CD4-positive, alpha-beta T cell treated with Interleukin-4 for 1 hour (primary cell): ENCODE measurements at regions not wholly inside any gene's neighbourhood (a gene's known extent, or its start where the extent isn't known, plus 50 kb on each side); places are given as distances from the start of the nearest gene placed in this dataset.
"Not testable (repeated sequence)": the region's sequence is repeated elsewhere in the genome, so short reads cannot be mapped to it uniquely, and the experiment has no call there.

Experiments
- DNase-seq, 2 donors: peaks; one replicate each; pipeline ENCODE4 v3.0.0-alpha.2; 2020 to 2022

DNA sequence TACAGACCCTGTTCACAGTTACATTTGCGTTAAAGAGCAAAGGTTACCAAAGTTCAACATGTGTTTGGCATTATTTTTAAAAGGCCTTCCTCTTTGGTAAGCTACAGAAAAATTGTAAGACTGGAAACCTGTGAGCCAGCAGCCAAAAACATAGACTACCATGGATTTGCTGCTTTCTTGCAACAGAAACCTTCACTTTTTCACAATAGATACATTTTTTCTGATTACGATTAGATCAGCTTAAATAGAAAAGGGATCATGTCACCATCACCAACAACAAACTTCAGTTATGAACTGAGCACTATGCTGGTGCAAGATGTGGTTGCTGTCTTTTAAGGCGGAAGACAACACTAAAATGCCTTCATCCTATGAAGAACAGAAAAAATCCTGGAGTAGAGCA is 112.3 kb upstream of the MARCKS start:
- no peak for DNase-seq

DNA sequence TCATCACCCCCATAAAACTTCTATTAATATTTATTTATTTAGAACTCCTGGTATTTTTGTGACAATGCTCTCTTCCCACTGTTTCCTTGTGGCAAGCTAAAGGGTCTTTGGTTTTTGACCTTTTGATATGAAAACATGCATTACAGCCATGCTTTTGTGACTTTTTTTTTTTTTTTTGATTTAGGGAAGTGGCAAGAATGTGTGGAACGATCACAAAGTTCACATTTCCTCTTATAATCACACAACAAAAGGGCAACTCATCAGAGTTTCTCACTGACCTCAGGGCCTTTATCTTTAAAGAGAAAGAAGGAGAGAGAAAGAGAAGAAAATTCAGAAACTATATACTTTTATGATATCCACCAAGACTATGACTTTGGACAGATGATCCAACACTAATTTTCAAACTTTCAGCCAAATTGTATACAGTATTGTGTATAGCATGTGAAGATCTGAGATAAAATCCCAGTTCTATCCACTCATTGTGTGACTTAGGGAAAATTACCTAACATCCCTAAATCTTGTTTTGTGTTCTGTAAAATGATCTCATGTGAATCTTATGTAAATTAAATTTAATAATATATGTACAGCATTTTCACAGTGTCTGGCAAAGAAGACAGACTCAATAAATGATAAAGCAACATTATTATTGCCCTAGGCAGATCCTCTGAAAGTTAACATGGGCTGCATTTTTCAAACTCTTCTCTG is 106.8 kb upstream of the MARCKS start:
- no peak for DNase-seq

DNA sequence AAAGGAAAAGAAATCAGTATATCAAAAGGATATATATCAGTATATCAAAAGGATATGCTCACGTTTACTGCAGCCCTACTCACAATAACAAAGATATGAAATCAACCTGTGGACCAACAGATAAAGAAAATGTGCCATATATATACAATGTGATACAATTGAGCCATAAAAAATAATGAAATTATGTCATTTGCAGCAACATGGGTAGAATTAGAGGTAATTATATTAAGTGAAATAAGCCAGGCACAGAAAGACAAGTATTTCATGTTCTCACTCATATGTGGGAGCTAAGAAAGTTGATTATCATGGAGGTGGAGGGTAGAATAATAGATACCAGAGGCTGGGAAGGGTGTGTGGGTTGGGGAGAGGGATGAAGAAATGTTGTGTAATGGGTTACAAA is 102.9 kb upstream of the MARCKS start:
- DNase-seq, result no peak

DNA sequence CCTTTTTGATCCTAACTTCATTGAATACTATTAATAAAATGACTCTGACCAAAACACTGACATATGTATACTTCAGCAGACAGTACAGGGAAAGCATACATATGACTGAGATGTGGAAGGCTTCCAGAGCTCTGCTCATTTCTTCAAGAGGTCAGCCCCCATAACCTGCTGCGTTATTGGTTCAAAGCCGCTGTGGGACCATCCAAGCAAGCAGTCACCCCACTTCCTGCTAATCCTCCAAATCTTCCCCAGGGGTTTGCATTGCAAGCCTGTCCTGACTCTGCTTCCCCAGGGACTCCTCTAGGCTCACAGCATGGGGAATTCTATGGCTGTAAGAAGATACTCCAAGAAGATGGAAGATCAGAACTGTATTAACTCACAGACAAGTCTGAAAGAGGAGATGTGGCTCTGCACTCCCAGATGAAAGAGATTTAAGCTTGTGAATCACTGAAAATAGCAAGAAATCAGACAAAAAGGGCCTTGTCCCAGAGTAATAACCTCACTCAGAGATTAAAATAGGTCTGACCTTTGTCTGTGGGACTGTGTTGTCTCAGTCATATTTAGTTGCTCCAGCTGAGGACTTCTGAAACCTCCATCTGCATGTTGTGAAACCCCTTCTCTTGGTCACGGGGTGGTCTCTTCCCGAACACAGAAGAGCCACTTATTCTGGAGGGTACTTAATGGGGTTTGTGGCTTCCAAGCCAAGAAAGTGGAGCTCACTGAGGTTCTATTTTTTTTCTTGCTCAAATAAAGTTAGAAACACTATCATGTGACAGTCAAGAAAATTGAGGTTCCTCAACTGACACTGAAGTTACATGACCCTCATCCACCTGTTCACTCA is 101.5 kb upstream of the MARCKS start:
- DNase-seq, result no peak

DNA sequence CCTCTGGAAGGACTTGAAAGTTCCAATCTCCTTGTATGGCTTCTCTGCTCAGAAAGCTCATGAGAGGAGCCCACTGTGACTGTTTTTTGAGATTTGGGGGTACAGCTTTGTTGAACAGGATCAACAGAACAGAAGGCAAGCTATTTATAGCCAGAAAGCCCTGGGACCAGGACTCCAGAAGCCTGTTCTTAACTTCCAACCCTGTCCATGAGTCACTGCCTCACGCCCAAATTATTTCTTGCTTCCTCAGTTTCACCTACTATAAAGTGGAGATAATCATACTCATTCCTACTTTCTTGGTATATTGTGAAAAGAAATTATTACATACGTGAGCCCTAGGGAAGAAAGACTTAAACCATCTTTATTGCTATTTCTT is 100.9 kb upstream of the MARCKS start:
- no peak for DNase-seq

DNA sequence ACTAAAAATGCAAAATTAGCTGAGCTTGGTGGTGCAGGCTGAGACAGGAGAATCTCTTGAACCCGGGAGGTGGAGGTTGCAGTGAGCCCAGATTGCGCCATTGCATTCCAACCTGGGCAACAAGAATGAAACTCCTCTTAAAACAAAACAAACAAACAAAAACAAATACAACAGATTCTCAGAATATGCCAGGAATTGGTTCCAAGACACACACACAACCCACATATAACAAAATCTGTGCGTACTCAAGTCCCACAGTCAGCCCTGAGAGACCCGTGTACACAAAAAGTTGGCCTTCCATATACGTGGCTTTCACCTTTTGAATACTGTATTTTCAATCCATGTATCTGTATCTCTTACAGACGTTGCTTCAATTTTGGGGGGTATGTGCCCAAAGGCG is 98.9 kb upstream of the MARCKS start:
- no peak for DNase-seq

DNA sequence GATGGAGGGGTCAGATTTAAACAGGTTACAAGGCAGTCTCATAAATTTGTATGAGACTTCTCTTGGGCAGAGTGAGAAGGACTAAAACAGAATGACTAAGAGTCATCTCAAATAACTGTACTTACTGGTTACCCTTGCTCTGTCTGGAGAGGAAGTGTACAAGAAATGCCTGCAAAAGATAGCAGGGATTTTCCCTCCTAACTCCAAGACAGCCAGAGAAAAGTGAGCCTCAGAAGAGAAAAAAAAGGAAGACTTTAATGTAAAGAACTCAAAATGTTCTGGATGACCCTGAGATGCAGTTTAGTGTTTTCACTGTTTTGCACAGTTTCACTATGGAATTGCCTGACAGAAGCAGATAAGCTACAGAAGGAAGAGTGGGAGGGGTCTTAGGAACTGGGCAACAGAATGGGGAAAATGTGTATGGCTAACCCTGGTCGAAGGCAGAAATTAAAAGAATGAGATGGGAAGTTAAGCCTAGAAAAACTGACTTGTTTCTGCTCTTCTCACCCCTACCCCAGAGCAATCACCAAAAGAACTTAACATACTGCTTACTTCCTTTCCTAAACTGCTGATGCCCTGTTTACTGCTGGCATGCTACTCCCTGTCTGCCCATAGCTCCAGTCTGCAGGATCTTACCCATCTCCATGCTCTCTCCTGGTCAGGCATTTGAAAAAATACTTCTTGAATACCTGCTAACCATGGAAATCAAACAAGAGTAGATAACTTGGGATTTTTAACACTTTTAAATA is 98.1 kb upstream of the MARCKS start:
- no peak for DNase-seq

DNA sequence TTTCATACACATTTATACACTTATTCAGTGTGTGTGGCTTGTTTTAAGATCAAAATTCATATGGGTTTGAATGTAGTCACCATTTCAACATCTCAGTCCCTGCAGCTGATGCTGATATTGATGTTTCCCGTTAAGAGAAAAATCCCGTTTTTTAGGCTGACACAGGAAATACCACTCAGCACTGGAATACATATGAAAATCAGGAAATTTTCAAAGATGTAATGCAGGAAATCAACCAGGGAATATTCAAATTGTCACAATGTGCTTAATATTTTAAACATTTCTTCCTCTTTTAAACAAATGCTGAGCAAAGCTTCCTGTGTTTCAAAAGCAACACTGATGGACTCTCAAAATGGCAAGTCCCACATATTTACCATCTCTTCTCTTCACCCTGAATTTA is 94.5 kb upstream of the MARCKS start:
- DNase-seq, result no peak

DNA sequence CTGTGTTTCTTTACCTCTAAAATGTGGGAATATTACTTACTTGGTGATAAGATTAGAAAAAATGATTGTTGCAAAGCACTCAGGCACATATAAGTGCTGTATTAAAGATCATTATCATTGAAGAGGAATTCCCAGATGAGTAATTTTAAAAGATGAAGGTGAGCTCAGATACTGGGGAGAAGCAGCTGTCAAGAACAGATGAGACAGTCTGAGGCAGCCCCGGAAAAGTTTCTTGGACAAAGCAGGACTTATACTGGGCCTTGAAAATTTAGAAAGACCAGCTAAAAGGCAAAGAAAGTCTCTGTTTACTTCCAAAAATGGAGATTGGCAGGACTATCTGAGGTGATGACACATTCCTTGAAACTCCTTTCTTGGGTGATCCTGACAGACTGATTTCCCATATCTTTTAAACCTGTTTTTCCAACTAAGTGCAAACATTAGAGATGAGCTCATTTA is 93.8 kb upstream of the MARCKS start:
- DNase-seq, result no peak

DNA sequence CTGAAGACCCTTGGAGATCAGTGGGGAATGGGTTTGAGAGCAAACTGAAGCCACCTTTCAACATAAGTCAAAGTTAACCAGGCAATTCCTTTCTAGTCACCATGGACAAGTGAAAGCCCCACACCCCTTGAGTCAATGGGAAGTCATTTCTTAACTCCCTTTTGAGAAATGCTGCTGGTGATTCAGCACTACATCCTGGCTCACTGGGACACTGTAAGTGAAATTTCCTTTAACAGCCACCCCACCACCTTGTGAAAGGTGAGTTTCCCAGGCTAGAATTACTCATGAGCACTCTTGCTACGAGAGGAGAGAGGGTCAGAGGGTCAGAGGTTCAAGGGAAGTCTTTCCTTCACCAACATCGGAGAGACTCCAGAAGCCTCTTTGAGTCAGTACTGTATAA is 93.3 kb upstream of the MARCKS start:
- DNase-seq, result peak in 1 of 2 donors; percentile 57

DNA sequence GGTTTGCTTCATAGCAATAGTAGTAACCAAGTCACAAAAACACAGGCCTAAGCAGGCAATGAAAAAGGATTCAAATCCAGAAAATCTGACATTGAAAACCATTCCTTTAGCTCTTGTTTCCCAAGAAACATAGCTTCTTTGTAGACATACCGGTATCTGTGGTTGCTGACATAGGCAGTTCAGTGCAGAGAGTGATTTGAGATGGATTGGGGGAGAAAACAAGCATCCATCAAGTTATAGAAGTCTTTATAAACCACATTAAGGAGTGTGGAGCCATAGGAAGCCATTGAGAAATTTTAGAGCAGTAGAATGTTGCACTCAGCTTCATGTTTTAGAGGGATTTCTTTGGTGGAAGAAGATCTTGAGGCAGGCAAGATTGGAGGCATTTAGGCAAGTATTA is 91.2 kb upstream of the MARCKS start:
- no peak for DNase-seq

DNA sequence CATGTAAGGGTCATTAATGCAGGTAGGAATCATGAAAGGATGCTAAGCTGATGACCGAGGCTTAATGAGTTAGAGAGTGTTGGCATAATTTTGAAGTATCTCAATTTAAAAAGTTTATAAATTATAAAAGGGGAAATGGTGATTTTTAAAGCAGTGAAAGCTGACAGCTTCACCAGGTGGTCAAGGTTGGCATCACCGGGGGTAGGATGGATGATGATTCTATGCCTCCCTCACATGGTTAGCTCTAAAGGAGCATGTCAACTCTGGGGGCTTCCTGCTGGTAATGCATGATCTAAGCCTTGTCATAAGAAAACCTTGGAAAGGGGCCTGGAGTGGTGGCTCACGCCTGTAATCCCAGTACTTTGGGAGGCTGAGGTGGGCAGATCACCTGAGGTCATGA is 89.2 kb upstream of the MARCKS start:
- no peak for DNase-seq

DNA sequence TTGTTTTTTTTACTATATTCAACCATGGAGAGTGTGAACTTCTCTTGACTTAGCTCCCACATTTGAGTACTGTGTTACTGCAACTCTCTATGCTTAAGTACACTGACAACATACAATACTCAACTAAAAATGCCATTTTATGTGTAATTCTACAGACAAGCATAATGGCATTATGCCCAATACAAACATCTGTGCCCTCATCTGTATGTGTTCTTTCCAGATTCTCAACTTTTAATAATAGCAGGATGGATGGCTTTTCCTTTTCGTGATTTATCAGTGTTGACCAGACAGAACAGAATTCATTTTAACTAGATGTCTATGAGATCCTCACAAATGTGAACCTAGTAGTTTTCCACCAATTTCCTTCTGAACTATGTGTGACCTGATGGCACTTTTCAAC is 84.2 kb upstream of the MARCKS start:
- DNase-seq, result no peak

DNA sequence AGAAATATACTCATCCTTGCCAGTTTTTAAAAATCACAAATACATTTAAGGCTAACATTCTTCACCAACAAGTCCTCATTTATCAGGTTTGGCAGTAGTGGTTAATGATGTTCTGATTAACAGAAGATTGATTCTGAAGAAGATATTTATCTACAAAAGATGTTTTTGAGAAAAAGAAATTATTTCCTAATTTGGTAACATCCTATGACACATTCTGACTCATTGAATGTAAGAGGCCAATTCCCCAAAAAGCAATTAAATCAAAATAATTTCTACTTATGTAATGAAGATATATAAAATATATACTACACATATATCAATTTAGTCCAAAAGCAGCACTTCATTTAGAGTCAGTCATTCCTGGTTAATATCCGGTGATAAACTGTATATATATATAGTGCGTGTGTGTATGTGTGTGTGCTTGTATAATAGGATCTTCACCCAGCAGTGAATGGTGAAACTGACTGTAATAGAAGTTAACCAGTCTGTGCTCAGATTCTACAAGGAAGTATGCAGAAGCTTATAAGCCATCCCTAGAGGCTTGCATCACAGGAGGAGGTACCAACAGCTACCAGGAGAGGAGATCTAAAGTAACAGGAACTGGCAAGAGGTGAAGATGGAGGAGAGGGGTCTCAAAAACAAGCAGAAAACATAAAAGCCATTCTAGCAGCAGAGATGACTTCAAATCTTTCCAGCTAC is 82.9 kb upstream of the MARCKS start:
- DNase-seq, result no peak

DNA sequence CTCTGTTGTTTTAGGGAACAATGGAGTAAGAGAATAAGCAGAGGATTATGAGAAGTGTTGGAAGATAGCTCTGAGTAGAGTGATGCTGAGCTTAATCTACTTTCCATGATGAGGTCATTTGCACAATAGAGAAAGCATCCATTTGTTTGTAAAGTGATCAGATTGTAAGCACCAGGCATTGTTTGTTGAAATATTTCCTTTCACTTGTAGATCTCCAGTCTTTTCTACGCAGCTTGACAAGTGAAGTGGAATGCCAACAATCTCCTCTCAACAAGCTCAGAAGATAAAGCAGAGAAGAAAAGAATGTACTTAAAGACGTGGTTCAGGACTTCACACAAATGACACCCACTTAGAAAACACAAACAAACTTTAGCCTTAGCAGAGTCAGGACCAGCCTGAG is 80.1 kb upstream of the MARCKS start:
- DNase-seq, result no peak

DNA sequence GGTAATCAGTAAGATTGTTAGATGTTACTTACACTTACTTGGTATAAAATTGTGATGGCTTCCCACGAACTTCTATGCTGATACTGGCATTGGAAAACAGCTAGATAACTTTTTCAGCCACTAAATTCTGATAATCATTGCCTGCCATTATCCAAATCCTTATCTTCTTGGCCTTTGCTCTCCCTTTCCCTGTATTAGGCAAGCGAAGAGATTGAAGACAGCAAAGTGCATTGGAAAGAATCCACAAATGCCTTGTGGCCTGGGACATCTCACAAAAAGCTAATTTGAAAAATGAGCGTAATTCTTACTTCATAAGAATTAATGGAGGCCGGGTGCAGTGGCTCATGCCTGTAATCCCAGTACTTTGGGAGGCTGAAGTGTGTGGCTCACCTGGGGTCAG is 79.5 kb upstream of the MARCKS start:
- no peak for DNase-seq

DNA sequence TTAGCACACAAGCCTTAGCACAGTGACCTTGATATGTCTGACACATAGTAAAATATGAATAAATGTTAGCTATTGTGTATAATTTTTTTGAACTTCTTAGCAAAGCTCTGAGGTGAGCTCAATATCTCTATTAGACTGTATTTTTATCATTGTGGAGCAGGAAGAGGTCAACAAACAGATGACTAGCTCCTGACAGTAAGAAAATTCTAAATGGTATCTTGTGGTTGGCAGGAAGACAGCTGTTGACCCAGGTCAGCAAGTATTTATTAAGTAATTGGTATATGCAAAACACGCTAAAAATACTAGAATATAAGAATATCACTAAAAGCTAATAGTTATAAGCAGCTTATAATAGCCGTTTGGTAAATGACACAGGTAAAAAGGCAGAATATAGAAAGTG is 77.5 kb upstream of the MARCKS start:
- no peak for DNase-seq

DNA sequence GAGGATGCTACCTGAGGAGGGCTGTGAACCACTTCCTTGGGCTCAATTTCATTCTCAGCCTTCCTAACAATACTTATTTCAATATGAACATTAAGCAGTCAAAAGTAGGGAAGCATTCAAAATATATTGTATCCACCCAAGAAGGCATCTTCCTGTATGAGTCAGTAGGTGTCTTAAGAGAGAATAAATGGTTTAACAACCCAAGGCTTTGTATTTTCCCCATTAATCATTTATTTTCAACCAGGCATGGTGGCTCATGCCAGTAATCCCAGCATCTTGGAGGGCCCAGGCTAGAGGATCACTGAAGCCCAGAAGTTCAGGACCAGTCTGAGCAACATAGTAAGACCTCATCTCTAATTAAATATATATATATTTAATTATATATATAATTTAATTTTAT is 74.5 kb upstream of the MARCKS start:
- DNase-seq, result no peak

DNA sequence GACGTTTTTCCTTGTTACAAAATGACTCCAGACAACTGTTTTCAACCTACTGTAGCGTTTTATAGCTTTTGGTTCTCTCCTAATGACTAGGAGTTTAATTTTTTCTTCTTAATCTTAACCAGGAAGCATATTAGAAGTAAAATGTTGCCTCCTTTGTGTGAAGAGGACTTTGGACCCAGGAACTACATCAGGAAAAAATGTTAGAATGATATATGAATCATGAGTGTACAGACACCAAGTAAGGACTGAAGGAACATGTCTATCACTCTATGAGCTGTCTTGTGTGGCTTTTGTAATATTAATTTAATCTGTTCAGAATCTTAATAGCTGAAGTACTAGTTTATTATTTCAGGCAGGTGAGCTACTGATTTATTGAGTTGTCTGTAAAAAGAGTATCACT is 71.0 kb upstream of the MARCKS start:
- DNase-seq, result no peak

DNA sequence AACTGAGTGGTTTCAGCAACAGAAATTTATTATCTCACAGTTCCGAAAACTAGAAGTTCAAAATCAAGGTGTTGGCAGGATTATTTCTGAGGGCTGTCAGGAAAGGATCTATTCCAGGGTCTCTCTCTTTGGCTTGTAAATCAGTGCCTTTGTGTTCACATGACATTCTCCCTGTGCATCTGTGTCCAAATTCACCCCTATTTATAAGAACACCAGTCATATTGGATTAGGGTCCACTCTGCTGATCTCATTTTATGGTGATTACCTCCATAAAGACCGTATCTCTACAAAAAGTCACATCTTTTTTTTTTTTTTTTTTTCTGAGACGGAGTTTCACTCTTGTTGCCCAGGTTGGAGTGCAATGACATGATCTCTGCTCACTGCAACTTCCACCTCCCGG is 68.6 kb upstream of the MARCKS start:
- DNase-seq, result no peak

DNA sequence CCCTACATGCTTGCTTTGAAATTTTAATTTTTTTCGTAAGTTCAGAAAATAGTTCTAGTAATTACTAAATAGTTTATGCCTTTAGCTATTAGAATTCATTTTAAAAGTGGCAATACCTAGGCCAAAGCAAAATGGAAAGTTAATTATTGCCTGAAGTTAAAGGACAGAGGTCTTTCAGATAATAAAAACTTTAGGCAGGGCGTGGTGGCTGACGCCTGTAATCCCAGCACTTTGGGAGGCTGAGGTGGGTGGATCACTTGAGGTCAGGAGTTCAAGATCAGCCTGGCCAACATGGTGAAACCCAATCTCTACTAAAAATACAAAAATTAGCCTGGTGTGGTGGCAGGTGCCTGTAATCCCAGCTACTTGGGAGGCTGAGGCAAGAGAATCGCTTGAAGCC is 65.9 kb upstream of the MARCKS start:
- not testable (repeated sequence) for DNase-seq

DNA sequence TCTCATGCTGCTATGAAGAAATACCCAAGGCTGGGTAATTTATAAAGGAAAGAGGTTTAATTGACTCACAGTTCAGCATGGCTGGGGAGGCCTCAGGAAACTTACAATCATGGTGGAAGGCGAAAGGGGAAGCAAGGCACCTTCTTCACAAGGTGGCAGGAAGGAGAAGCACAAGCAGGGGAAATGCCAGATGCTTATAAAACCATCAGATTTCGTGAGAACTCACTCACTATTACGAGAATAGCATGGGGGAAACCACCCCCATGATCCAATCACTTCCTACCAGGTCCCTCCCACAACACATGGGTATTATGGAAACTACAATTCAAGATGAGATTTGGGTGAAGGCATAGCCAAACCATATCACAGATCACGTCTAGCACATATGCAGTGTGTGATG is 61.8 kb upstream of the MARCKS start:
- peak in 1 of 2 donors; percentile 15 for DNase-seq

DNA sequence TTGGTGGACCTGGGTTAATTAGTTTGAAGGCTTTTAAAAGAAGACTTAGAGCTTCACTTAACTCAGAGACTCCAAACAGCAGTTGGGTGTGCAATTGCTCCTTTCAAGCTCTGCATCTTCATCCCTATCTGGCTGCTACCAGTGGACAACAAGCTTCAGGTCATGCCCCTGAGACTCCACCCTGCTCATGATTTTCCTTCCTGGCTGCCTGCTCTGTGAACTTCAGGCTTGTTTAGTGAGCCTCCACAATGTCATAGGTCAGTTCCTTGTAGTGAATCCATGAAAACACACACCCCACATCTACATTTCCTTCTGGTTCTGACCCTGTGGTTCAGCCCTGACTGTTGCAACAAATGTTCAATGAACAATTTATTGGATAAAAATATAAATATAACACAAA is 61.1 kb upstream of the MARCKS start:
- no peak for DNase-seq
